Brain microvascular endothelial cell (primary cell): ENCODE measurements at regions not wholly inside any gene's neighbourhood (a gene's known extent, or its start where the extent isn't known, plus 50 kb on each side); places are given as distances from the start of the nearest gene placed in this dataset.
"Not testable (repeated sequence)": the region's sequence is repeated elsewhere in the genome, so short reads cannot be mapped to it uniquely, and the experiment has no call there.

Source experiments
- DNase-seq: peaks from one replicate; pipeline ENCODE4 v3.0.0-alpha.2; 2020
- H3K27ac ChIP-seq: fragments of 250-450 bp; sonication (Bioruptor Pico); 2 replicates; pipeline ENCODE4 v1.5.1; 2020; ENCODE audit warnings: mild to moderate bottlenecking, moderate library complexity
- H3K27me3 ChIP-seq: fragments of 250-450 bp; sonication (Bioruptor Pico); replicated peaks from 2 replicates; pipeline ENCODE4 v1.5.1; 2020; ENCODE audit warnings: mild to moderate bottlenecking
- H3K36me3 ChIP-seq: fragments of 250-450 bp; sonication (Bioruptor Pico); replicated peaks from 2 replicates; pipeline ENCODE4 v1.5.1; 2020; ENCODE audit warnings: mild to moderate bottlenecking
- H3K4me3 ChIP-seq: 2 replicates; pipeline ENCODE4 v1.5.1; 2011; ENCODE audit warnings: low read depth, mild to moderate bottlenecking, control low read depth, low read length, moderate library complexity
- in situ Hi-C: cut with HindIII; loops from 2 replicates; pipeline ENCODE4 v1.10.0; 2017; ENCODE audit warnings: low sequenced_read_pairs, low pct_ligation_motif_present
- TF ChIP-seq, protein P1 (sequence below): IDR thresholded peaks from 2 replicates; pipeline ENCODE4 v1.5.1; 2011; ENCODE audit warnings: low read depth, mild to moderate bottlenecking, moderate library complexity, low read length, control low read depth, inconsistent platforms; ENCODE audit errors: missing control alignments

DNA sequence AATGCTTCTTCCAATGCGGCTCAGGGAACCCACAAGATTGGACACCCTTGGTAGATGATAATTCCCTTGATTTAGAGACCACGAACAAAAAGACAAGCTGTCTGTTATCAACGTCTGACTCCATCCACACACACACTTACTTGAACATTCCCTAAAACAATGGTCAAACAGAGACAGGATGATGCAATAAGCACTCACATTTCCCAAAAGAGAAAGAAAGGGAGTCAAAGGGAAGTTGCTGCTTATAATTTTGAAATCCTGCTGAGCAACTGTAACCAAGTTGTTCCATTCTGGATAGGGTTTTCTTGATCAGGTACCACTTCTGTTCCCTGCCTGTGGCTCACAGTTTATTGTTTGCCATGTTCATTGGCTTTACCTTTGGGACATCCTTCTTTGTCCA is 571.3 kb upstream of the CNTNAP5 start:
- in situ Hi-C loops = no loop called here
- no peaks in the 10 kb centered on the region for H3K27me3 ChIP-seq
- no peak for DNase-seq
- TF ChIP-seq, protein P1, sequence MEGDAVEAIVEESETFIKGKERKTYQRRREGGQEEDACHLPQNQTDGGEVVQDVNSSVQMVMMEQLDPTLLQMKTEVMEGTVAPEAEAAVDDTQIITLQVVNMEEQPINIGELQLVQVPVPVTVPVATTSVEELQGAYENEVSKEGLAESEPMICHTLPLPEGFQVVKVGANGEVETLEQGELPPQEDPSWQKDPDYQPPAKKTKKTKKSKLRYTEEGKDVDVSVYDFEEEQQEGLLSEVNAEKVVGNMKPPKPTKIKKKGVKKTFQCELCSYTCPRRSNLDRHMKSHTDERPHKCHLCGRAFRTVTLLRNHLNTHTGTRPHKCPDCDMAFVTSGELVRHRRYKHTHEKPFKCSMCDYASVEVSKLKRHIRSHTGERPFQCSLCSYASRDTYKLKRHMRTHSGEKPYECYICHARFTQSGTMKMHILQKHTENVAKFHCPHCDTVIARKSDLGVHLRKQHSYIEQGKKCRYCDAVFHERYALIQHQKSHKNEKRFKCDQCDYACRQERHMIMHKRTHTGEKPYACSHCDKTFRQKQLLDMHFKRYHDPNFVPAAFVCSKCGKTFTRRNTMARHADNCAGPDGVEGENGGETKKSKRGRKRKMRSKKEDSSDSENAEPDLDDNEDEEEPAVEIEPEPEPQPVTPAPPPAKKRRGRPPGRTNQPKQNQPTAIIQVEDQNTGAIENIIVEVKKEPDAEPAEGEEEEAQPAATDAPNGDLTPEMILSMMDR = no peak
- H3K36me3 ChIP-seq = no peaks in the 10 kb centered on the region
- no peak overlapping the region for H3K27ac ChIP-seq
- H3K4me3 ChIP-seq = no peak overlapping the region

DNA sequence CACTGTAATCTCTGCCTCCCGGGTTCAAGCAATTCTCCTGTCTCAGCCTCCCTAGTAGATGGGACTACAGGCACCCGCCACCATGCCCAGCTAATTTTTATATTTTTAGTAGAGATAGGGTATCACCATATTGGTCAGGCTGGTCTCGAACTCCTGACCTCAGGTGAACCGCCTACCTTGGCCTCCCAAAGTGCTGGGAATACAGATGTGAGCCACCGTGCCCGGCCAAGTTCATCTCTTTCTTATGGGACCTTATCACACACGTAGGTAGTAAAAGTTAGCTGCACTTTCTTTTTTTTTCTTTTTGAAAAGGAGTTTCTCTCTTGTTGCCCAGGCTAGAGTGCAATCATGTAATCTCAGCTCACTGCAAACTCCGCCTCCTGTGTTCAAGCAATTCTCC is 569.9 kb upstream of the CNTNAP5 start:
- H3K27ac ChIP-seq, H3K27me3 ChIP-seq, DNase-seq, H3K36me3 ChIP-seq, in situ Hi-C loops, H3K4me3 ChIP-seq: not testable (repeated sequence)

DNA sequence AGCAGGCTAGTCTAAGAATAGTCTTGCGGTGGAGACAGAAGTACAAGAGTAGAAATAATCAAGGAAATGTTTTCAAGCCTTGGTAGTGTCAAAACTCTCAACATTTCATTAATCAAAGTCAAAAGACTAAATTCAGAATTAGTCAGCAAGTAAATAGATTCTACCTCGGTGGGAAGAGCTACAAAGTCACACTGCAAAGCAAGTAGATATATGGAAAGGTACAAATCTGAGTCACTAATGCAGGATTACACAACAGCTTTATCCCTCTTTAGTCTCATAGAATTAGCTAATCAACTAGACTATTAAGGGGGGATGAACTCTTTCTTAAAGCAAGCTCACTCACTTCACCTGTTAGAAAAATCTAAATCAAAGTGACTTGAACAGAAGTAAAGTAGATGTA is 568.7 kb upstream of the CNTNAP5 start:
- no peaks in the 10 kb centered on the region for H3K27me3 ChIP-seq
- in situ Hi-C loops = no loop called here
- no peak overlapping the region for H3K4me3 ChIP-seq
- H3K27ac ChIP-seq = no peak overlapping the region
- TF ChIP-seq, protein P1 = no peak
- H3K36me3 ChIP-seq = no peaks in the 10 kb centered on the region
- DNase-seq = no peak

DNA sequence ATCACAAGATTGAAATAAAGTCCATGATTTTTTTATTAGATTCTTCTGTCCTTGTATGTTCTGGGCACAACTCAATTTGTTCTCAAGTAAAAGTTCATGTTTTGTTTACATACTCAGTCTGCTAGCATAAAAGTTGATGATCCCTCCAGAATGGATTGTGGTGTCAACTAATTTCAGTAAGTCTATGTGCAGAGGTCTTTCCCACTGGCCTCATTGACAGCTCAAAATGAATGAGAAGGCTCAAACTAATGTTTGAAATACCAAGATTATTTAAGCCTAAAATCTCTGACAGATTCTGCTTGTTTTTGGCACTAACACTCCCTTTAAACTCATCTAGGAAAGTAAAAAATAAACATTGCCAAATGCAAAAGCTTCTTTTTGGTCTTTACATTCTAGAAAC is 561.2 kb upstream of the CNTNAP5 start:
- TF ChIP-seq, protein P1 = no peak
- DNase-seq = no peak
- in situ Hi-C loops = no loop called here
- H3K27ac ChIP-seq = no peak overlapping the region
- H3K27me3 ChIP-seq = no peaks in the 10 kb centered on the region
- no peak overlapping the region for H3K4me3 ChIP-seq
- no peaks in the 10 kb centered on the region for H3K36me3 ChIP-seq

DNA sequence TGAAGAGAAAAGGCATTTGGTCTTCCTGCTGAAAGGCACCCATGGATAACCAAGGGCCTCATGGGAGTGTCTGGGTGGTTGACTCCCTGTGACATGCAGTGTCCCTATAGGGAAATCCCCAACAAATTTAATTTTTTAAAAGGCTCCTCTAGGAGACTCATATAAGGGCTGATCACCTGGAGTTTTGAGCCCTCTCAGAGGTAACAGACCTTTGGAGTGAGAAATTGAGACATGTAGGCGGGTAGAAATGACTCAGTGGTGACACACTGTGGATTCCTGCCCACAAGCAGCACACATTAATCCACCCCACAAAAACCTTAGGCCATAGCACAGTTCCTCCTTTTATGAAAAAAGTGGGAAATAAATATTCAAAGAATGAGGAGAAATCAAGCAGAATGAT is 557.0 kb upstream of the CNTNAP5 start:
- TF ChIP-seq, protein P1 = no peak
- H3K27ac ChIP-seq = no peak overlapping the region
- no peak overlapping the region for H3K4me3 ChIP-seq
- DNase-seq = no peak
- H3K36me3 ChIP-seq = no peaks in the 10 kb centered on the region
- H3K27me3 ChIP-seq = no peaks in the 10 kb centered on the region
- in situ Hi-C loops = no loop called here

DNA sequence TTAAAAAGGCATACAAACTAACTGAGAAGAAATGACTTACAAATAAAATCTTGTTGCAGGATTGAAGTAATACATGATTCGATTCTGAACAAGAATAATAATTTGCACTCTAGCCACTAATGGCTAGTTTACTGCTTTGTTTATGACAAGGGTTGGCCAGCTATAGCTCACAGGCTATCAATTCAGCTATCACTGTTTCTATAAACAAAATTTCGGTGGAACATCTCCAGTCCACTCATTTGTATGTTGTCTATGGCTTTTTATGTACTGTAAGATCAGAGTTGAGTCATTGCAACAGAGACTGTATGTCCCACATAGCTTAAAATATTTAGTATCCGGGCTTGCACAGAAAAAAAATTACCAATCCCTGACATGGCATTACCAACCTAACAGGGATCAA is 543.7 kb upstream of the CNTNAP5 start:
- in situ Hi-C loops = no loop called here
- TF ChIP-seq, protein P1 = no peak
- DNase-seq = no peak
- no peaks in the 10 kb centered on the region for H3K36me3 ChIP-seq
- H3K27ac ChIP-seq = no peak overlapping the region
- H3K4me3 ChIP-seq = no peak overlapping the region
- no peaks in the 10 kb centered on the region for H3K27me3 ChIP-seq
